Stomach (tissue), 4 donors: ENCODE measurements at regions not wholly inside any gene's neighbourhood (a gene's known extent, or its start where the extent isn't known, plus 50 kb on each side); places are given as distances from the start of the nearest gene placed in this dataset.

Source experiments
- EP300 ChIP-seq: sonication (generic); formaldehyde crosslinking; IDR thresholded peaks from one replicate; pipeline ENCODE4 v1.6.1; 2017; ENCODE audit warnings: antibody characterized with exemption
- POLR2A ChIP-seq, 4 donors: fragments of 450-650 bp; IDR thresholded peaks; one replicate each; pipeline ENCODE4 v1.6.1; 2016; ENCODE audit warnings: antibody characterized with exemption in 4 of 4, control low read depth in 2 of 4, mild to moderate bottlenecking in 1 of 4, moderate library complexity in 1 of 4
- POLR2AphosphoS5 ChIP-seq, 3 donors: sonication (generic); formaldehyde crosslinking; IDR thresholded peaks; one replicate each; pipeline ENCODE4 v1.6.1; 2016; ENCODE audit warnings: antibody characterized with exemption in 3 of 3
- TF ChIP-seq, protein P1 (sequence below), 7 experiments: fragments of 450-650 bp in 4 of 7; fragments of 200-600 bp in 3 of 7; sonication (generic) in 3 of 7; IDR thresholded peaks; one replicate each; pipeline ENCODE4 v1.5.1; 2016 to 2019; ENCODE audit warnings: antibody characterized with exemption in 7 of 7, control low read depth in 2 of 7, mild to moderate bottlenecking in 1 of 7

DNA sequence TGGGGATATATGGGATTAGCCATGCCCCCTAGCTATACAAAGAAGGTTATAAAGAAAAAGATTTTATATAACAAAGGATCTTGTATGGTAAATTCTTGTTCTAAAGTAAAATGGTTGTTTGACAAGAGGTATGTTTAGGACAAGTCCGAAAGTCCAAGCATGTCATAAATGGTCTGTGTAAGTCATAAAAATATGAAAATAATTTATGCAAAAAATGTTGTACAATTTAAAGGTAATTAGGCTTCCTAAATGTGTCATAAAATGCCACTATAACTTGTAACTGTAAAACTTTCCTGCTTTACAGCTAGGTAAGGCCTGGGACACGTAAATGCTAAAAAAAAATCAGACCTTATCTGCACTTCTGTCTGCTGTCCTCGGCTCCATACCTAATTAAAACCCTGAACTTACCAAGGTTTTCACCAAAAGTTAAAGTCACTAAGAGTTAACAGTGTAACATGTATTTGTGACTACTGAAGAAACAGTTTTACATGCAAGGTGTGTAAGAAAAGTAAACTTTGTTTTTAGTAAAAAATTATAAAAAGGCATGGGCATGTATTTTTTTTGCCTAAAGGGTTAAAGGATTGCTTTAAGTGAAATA is 110.0 kb upstream of the RESF1 start:
- TF ChIP-seq, protein P1, sequence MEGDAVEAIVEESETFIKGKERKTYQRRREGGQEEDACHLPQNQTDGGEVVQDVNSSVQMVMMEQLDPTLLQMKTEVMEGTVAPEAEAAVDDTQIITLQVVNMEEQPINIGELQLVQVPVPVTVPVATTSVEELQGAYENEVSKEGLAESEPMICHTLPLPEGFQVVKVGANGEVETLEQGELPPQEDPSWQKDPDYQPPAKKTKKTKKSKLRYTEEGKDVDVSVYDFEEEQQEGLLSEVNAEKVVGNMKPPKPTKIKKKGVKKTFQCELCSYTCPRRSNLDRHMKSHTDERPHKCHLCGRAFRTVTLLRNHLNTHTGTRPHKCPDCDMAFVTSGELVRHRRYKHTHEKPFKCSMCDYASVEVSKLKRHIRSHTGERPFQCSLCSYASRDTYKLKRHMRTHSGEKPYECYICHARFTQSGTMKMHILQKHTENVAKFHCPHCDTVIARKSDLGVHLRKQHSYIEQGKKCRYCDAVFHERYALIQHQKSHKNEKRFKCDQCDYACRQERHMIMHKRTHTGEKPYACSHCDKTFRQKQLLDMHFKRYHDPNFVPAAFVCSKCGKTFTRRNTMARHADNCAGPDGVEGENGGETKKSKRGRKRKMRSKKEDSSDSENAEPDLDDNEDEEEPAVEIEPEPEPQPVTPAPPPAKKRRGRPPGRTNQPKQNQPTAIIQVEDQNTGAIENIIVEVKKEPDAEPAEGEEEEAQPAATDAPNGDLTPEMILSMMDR (IDR thresholded peaks at IDR 0.05), result no peak
- TF ChIP-seq EP300 (no peak), POLR2AphosphoS5 (IDR thresholded peaks at IDR 0.05) (no peak), POLR2A (IDR thresholded peaks at IDR 0.05) (no peak)
